ENCODE measurements at regions not wholly inside any gene's neighbourhood (a gene's known extent, or its start where the extent isn't known, plus 50 kb on each side); places are given as distances from the start of the nearest gene placed in this dataset.
"Not testable (repeated sequence)": the region's sequence is repeated elsewhere in the genome, so short reads cannot be mapped to it uniquely, and the experiment has no call there.

GRCh38 chr17:63295839-63296590 lies 150.1 kb downstream of the CYB561 start:
- DNase-seq: no peak

- DNase-seq: not testable (repeated sequence)
These were observed 147.2 kb downstream of the CYB561 start for GRCh38 chr17:63298916-63299315.

GRCh38 chr17:63304704-63305261 lies 141.3 kb downstream of the CYB561 start:
- no peak for DNase-seq

- no peak for DNase-seq
These were observed 140.2 kb downstream of the CYB561 start for GRCh38 chr17:63305857-63306256.

GRCh38 chr17:63306855-63307254 lies 139.3 kb downstream of the CYB561 start:
- no peak for DNase-seq

- DNase-seq: no peak
These were observed 137.8 kb downstream of the CYB561 start for GRCh38 chr17:63308272-63308671.

- DNase-seq: no peak
These were observed 137.1 kb downstream of the CYB561 start for GRCh38 chr17:63309021-63309420.

- DNase-seq: no peak
These were observed 134.6 kb downstream of the CYB561 start for GRCh38 chr17:63311416-63311937.

GRCh38 chr17:63314761-63315160 lies 131.3 kb downstream of the CYB561 start:
- DNase-seq: no peak

GRCh38 chr17:63316100-63316499 lies 130.0 kb downstream of the CYB561 start:
- DNase-seq: no peak

- DNase-seq: no peak
These were observed 128.8 kb downstream of the CYB561 start for GRCh38 chr17:63317166-63317840.

GRCh38 chr17:63325808-63326207 lies 120.3 kb downstream of the CYB561 start:
- no peak for DNase-seq

- no peak for DNase-seq
These were observed 116.2 kb downstream of the CYB561 start for GRCh38 chr17:63329876-63330275.

- DNase-seq: no peak
These were observed 114.6 kb downstream of the CYB561 start for GRCh38 chr17:63331301-63332061.

- DNase-seq: no peak
These were observed 113.8 kb downstream of the CYB561 start for GRCh38 chr17:63332286-63332685.

GRCh38 chr17:63333869-63334268 lies 112.2 kb downstream of the CYB561 start:
- no peak for DNase-seq

- no peak for DNase-seq
These were observed 110.3 kb downstream of the CYB561 start for GRCh38 chr17:63335831-63336230.

GRCh38 chr17:63337579-63337978 lies 108.5 kb downstream of the CYB561 start:
- DNase-seq: no peak

GRCh38 chr17:63338272-63338671 lies 107.8 kb downstream of the CYB561 start:
- no peak for DNase-seq

GRCh38 chr17:63341276-63341675 lies 104.8 kb downstream of the CYB561 start:
- DNase-seq: no peak

- DNase-seq: no peak
These were observed 101.7 kb downstream of the CYB561 start for GRCh38 chr17:63344383-63344782.

- no peak for DNase-seq
These were observed 100.5 kb downstream of the CYB561 start for GRCh38 chr17:63345611-63346010.

- DNase-seq: no peak
These were observed 98.6 kb downstream of the CYB561 start for GRCh38 chr17:63347475-63347874.
